Inflammatory macrophage treated with lipopolysaccharide for 4 hours (primary cell): ENCODE measurements at regions not wholly inside any gene's neighbourhood (a gene's known extent, or its start where the extent isn't known, plus 50 kb on each side); places are given as distances from the start of the nearest gene placed in this dataset.

Source experiments
- DNase-seq: peaks from one replicate; pipeline ENCODE4 v3.0.0-alpha.2; 2020

DNA sequence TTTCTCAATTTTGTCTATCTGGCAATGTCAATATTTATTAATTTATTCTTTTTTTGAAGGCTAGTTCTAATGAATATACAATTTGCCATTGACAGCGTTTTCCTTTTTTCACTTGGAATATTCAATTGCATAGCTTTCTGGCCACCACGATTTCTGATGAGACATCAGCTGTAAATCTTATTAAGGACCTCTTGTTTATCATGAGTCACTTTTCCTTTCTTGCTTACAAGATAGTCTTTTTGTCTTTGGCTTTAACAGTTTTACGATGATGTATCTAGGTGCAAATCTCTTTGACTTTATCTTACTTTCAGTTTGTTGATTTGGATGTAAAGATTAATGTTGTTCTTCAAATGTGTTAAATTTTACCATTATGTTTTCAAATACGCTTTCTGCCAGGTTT lies 991.6 kb upstream of the SLC10A2 start:
- DNase-seq = no peak

DNA sequence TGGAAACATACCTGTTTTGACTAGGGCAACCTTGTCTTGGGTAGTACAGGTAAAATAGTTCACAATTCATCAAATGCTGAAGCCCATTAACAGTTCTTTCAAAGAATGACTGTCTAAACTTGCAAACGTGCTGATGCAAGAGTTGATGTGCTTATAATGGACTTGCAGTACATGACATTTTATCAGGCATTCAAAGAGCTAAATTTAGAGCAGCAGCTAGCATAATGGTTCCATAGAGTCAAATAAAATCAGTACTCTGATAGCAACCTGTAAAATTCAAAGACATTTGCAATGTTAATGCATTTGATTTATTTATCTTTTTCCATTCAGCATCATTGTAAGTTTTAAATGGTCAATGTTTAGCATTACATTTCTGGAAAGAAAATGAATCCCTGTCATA lies 979.7 kb upstream of the SLC10A2 start:
- DNase-seq = no peak

DNA sequence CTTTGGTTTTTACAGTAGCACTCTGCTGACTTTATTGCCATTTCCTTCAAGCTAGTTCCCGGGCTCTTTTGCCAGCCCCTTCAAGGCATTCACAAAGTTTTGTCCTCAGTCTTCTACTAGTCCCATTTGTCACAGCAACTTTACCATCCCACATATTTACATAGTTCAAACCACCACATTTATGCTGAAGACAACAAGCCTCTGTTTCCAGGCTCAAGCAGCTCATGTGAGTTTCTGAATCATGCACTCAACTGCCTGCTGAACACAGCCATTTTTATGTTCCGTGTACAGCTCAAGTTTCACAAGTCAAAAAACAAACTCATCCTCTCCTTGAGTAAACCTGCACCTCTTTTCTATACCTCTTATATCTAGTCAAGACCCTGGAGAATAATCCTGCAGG lies 977.0 kb upstream of the SLC10A2 start:
- DNase-seq = no peak

DNA sequence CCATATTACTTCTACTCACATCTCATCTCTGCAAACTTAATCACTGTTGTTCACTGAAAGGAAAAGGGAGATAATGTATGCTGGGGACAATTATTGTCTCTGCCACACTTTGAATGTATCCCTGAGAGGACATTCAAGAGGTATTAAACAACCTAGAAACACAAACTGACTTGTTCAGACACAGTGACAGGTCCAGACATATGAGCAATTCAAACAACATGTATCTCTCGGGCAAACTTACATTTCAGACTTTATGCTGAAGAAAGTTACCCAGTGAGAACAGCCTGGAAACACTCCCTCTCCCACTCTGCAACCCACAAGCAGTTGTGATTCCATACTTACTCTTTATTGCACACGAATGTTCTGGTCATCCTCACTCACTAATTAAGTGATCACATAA lies 968.7 kb upstream of the SLC10A2 start:
- no peak for DNase-seq

DNA sequence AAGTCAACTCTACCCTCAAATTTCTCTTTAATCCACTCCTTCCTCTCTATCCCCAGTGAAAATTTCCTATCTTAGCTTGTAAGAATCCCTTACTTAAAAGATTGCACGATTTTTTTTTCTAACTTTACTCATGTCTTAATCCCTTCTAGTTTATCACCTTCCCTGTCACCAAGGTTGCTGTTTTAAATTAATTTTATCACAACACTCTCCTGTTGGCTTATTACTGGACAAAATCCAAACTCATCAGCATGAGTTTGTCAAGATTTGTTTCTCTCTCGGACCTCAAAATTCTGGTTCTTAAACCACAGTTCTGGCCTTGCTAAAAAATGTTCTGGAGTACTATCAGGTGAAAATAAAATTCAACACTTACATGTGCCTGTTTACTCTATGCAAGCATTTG lies 959.1 kb upstream of the SLC10A2 start:
- no peak for DNase-seq

DNA sequence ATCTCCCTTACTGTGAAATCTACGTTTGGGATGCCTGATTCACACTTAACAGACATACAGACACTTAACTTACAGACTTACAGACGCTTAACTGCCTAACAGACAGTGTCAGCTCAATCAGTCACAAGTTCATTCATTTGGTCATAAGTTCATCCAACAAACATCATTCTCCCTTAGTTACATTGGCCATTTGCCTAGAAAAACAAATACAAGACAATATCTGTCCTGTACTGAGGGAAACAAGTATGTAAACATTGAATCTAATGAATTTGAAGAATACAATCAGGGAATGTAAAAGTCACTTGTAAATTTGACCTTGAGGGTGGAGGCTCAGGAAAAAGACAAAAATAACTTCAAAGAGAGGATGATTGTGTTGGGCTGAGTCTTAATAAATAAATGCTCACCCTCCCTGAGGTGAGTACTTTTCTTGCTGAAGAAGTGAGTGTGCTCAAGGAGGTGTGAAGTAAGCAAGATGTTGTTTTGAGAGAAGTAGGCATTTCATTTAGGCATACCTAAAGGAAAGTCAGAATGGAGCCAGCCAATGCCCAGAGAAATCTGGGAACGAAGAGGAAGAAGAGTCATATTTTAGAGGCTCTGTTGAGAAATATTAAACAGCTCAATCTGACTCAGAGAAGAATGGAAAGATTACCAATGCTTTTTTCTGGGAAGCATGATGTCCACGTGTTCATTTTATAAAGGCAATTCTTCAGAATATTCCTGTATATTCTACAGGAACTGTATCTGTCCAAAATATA lies 958.4 kb upstream of the SLC10A2 start:
- no peak for DNase-seq

DNA sequence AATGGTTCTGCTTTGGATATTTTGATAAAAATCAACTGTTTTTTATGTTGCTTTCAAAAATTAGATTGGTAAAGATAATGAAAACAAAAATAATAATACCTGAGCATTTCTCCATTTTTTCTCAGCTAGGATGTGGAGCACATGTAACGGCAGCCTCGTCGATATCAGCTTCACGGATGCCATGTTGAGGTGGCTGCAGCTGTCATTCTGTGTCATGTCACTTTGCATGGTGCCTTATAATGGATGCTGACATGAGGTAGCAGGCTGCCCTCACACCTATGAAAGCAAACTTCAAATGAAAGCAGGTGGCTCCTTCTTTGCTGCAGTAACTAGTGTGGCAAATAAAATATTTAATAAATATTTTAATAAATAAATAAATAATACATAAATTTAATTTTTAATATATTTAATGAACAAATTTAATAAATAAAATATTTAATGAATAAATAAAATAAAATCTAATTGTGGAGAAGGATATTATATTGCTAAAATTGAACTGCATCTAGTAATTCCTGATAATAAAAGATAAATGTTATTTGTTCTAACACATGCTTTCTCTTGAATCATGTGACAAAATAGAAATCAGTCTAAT lies 955.7 kb upstream of the SLC10A2 start:
- DNase-seq = no peak

DNA sequence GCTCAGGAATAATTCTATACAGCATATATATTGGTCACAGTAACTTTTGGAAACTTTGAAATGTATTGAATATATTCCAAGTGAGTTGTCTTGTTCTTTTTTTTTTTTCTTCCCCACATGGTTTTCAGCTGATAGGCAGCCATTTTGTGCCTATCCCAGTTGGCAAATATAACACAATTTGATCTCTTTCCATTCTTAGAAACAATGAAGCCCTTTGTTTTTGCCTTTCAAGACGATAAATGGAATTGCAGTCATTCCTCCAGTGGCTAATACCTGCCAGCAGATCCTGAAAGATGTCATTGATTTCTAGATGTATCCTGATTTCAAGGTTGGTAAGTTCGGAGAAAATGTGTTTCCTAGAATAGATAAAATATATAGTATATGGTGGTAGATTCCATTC lies 951.1 kb upstream of the SLC10A2 start:
- no peak for DNase-seq

DNA sequence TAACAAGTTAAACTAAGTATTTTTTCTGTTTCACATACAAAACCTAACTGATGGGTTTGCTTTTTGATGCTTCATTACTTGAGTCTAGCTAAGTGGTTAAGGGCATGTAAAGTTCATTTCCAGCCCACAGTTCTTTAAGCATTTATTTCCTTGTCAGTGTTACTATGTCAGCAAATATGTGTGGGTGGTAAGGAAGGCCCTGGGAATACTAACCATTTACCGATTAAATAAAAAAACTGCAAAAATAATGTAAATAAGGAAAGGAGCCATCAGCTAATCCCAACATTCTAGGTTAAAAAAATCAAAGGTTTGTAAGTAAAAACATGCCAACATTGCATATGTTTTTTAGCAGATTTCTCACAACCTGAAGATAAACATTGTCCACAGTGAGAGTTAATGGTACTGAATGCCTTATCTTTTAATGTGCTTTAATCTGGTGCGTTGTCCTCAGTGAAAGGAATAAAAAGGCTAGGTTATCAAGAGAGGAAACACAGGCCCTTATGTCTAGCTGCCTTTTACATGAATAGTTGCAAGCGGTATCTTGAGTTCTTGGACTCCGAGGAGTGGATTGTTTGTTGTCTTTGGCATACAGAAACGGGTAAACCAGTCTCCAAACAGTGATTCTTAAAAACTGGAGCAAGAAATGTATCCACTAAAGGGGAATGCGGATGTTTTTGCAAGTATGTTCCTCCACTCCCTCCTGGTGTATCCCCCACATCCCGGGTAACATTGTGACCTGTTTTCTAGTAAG lies 949.6 kb upstream of the SLC10A2 start:
- DNase-seq = no peak

DNA sequence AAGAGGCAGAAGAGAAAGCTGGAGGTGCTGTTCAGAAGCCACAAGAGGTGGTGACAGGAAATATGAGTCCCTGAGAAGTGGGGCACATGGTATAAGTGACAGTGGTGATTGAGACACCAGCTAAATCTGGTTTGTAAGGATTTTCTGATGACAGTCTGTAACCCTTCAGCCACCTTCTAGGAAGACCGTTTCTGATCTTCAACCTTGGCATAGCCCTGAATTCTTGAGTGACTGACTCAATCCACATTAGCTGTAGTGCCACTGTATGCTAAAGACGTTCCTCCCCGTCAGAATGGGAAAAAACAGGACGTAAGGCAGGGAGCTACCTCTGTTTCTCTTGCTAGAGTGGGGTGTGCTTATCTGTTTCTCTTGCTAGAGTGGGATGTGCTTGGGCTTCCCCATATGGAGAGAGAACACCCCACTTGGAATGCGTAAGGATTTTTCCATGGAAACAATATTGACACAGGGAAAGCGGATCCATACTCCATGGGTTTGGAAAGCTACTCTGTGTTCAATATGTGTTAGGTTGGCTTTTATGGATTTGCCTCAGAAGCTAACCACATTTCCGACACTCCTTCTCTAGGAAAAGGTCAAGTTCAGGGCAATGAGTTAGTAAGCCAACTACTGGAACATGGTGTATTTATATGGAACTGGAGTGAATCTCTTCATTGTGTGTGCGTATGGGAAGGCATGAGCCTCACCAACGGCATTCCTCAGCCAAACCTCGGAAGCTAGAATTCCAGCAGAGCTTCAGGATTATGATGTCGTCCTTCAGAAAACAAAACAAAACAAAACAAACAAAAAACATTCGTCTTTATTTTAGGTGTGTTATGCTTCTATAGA lies 948.8 kb upstream of the SLC10A2 start:
- no peak for DNase-seq

DNA sequence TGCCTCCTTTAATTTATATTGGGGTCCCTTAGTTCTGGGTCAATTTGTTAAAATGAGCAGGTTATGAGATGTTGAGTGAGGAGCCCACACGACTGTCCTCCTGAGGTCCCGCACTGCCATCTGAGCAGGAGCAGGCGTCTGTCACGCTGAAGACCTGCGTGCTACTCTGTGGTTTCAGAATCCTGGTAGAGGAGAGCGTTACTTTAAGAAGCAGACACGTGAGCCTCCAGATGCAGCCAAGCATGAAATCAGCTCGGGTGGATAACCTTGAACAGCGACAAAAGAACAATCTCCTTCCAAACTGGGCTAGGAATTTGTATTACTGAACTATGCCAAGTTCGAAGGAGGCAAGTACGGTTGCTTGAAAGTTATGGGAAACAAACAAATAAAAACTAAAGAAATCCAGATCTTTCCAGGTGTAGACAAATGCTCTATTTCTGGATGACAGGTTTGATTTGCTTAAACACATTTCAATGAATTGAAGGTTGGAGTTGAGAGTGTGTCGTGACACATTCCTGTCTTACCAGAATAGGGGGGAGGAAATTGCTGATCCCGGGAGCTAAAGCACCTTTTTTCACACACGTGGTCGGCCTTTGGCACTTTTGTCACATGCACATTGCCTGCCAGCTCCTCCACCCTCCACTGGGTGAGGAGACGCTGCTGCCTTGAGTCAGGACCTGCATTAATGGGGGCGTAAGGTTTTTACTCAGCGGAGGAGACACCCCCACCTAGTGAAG lies 945.5 kb upstream of the SLC10A2 start:
- DNase-seq = no peak

DNA sequence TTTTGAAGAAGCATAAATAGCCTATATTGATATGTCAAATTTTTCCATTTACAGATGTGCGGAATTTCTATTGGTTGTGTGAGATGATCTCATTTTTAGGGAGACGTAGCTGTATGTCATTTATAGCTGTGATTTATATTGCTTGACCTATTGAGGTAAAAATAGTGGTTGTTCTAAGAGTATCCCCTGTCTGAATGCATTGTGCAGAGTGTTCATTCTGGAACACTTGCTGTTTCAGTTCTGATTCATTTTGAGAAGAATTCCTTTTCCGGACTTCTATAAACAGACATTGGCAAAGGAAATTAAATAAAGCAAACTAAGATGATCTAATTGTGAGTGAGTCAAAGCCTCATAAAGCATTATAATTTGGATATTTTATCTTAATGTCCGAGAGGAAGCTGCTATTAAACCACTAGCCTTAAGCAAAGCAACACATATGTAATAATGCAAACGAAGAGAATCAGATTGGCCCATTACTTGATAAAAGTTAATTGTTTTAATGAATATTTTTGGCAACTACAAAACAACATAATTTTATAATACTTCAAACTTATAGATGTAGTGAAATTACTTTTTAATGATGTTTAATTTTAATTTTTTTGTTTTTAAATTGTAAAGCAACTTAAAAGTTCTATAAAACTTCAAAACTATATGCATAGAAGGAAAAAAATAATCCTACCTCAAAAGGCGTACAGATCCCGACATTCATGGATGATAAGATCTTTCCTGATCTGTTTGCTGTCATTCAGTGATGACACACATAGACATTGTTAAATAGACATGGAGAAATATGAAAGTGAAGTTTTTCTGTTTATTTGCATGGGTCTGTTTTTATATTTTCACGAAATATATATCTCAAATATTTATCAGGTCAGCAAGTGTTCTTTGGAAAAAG lies 942.6 kb upstream of the SLC10A2 start:
- no peak for DNase-seq

DNA sequence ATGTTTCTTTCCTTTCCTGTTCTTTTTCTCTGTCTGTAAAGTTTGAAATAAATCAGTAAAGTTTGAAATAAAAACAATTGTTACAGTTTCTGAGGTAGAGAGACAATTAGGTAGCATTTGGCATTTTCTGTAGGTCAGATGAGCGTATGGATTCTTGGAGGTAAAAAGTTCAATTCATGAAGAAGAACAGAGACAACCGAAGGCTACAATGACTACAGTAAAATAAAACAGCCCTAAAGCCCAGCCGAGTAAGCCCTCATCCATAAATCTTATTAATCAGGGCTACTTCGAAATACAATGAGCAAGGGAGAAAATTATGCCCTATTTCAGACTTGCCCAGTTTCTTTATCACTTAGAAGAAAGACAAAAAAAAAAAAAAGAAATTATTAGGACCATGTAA lies 941.9 kb upstream of the SLC10A2 start:
- no peak for DNase-seq

DNA sequence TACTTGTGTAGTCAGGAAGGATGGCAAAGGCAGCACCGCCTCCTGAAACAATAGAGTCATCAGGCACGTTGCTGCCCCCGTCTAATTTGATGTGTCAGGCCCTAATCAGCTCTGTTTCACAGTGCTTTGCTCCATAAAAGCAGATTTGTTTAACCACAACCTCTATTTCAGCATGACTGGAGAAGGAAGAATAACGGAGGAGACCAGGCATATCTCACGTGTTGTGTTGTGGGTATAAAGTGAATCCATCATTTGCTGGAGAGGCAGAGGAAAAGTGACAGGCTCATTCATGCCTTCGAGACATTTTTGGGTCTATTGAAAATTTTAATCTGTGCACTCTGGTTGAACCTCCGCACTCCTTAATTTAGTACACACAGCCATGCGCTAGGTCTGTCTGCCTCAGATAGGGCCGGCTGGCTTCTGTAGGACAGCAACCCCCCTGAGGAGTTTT lies 940.4 kb upstream of the SLC10A2 start:
- DNase-seq = no peak

DNA sequence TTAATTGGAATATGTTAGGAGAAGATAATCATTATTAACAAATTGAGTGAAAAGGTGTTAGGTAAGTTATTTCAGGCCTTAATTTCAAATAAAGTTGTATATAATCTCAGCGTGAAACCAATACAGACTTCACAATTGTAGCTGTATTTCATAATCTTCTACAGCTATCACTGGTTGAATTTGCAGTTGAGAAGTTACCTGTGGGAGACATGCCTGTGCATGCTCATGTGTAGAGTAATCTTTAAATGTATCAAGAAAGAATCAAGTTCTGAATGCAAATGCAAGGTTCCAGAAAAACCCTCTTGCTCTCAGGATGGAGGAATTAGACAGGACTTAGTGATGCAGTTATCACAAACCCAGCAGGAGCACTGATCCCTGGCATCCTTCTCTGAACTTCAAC lies 938.4 kb upstream of the SLC10A2 start:
- DNase-seq = no peak

DNA sequence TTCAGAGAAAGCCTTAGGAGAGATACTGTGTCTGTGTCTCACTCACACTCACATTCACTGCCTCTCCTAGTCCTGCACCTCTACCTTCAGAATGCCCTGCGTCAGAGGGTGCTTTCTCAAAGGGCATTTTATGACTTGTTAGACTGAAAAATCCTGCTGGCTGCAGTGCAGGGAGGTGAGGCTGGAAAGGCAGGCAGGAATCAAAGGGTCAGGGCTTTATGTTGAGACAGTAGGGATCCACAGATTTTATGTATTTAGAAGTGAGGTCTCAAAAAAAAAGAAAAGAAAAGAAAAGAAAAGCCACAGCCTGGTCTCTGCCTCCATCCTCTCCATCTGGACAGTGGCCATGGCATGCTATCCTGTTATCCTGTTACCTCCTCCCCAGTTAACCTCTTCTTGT lies 936.0 kb upstream of the SLC10A2 start:
- no peak for DNase-seq

DNA sequence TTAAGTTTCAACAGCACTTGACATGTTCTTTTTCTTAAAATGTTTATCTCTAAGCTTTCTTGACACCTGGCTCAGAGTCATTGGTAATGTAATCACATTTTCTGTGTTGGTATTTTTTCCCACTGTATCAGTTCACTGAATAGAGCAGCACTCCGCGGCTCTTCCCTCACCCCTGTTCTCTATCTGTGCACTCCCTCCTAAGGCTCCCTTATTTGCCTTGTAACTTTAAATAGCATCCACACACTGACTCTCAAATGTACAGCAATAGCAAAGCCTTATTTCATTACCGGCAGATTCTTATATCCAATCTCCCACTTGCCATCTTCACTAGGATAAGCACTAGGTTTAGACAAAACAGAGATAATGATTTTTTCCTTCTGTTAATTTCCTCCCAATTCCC lies 935.5 kb upstream of the SLC10A2 start:
- DNase-seq = no peak

DNA sequence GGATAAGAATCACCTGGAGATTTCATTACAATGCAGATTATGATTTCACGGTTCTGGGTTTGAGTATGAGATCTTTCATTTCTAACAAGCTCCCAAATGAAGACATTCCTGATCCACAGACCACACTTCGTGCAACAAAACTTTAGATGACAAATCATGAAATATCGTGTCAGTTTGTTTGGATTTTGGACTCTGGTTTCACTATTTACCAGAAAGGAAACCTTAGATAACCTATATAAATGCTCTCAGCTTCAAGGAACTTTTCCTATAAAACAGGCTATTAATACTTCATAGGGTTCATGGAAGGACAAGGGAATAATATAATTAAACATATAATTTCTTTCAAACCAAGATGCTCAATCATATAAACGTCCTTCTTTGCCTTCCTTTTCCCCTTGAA lies 930.5 kb upstream of the SLC10A2 start:
- no peak for DNase-seq

DNA sequence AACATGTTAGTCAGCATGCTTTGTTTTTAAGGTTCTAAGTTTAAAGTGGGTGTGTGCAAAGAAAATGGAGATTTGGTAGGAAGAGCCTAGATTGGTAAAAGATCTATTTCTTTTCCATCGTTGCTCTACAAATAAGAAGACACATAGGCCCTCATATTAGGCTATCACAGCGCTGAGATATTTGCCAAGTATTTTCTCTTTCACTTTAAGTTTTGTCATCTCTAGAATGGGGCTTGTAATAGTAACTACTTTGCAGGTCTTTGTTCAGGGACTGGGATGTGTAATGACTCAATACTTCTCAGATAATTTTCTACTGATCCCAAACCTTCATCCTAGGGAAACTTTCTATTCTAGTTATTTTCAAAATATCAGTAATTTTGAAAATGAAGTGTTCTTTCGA lies 917.7 kb upstream of the SLC10A2 start:
- no peak for DNase-seq

DNA sequence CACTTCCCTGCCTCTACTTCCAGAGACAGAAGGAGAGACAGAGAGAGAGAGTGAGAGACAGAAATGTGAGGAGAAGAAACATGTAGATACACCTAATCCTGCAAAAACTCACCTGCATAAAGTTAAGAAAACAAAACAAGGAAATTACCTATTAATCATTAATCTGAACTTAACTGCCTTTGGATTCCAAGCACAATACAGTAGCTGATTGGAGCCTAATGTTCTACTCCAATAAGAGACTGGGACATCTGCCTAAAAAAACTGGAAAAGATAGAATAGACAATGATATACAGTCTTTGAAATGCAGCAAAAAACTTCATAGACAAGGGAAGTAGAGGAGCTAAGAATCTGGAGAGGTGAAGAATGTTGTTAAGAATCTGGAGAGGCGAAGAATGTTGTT lies 910.2 kb upstream of the SLC10A2 start:
- DNase-seq = no peak

DNA sequence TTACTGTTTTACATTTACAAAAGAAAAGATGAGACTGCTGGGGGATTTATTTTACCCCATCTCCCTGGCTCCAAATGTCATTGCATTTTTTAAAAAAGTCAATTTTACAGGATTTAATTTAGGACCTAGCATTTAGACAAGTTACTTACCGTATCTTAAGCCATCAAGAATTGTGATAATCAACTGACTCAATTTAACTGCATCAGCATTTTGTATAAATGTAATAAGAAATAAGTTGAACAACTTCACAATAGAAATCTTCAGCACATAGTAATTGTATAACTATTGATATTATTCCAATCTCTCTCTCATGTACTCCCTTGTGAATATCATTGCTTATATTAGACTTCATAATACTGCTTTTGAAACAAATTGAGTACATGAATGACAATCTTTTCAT lies 907.5 kb upstream of the SLC10A2 start:
- no peak for DNase-seq
